ENCODE measurements at regions not wholly inside any gene's neighbourhood (a gene's known extent, or its start where the extent isn't known, plus 50 kb on each side); places are given as distances from the start of the nearest gene placed in this dataset.

DNA sequence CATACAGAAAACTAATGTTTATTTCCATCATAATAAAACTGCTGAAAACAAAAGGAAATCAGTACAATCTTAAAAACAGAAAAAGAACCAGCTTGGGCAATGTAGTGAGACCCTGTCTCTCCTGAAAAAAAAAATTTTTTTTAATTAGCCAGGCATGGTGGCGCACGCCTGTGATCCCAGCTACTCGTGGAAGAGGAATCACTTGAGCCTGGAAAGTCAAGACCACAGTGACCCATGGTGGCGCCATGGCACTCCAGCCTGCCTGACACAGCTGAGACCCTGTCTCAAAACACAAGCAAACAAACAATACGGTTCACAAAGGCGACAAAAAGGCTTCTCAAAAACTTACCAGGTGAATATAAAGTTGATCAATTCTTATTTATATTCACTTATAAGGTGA is 289.7 kb downstream of the BRD1 start:
- DNase-seq (ENCODE audit: insufficient read length, low spot score) (no peak), FAIRE-seq (no peak)
- no peak for TF ChIP-seq CTCF (IDR thresholded peaks at IDR 0.05; ENCODE audit: insufficient read depth, missing control alignments)

DNA sequence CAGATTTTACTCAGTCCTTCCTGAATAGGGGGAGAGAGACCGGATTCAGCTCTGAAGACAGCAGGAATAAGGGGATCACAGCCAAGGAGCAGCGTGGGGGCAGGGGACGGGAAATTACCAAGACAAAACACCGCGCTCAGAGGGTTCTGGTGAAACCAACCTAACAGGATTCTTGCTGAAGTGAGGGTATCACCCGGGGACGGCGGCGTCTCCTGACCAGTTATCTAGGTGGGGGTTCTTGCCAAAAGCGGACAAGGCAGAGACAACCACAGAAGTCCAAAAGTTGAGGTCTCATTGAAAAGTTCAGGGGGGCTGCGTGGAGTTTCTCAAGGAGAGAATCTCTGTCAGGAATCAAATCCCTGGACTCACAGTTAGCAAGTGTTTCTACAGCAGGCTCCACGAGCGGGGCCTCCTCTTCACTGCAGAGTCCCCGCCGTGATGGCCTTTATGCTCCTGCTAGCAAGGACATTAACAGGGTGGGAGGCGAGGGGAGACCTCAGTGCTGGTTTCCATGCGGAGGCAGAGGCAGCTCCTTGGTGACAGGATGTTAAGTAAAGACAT is 291.0 kb downstream of the BRD1 start:
- TF ChIP-seq CTCF (IDR thresholded peaks at IDR 0.05; ENCODE audit: insufficient read depth, missing control alignments): no peak
- FAIRE-seq (no peak), DNase-seq (ENCODE audit: insufficient read length, low spot score) (no peak)

GRCh38 chr22:49535527-49536125 is 292.0 kb downstream of the BRD1 start:
- FAIRE-seq (no peak), DNase-seq (ENCODE audit: insufficient read length, low spot score) (no peak)
- TF ChIP-seq CTCF (IDR thresholded peaks at IDR 0.05; ENCODE audit: insufficient read depth, missing control alignments): no peak

GRCh38 chr22:49535126-49535525 is 292.5 kb downstream of the BRD1 start:
- DNase-seq (ENCODE audit: insufficient read length, low spot score): no peak
- no peak for TF ChIP-seq CTCF (IDR thresholded peaks at IDR 0.05; ENCODE audit: insufficient read depth, missing control alignments)
- no peak for FAIRE-seq

DNA sequence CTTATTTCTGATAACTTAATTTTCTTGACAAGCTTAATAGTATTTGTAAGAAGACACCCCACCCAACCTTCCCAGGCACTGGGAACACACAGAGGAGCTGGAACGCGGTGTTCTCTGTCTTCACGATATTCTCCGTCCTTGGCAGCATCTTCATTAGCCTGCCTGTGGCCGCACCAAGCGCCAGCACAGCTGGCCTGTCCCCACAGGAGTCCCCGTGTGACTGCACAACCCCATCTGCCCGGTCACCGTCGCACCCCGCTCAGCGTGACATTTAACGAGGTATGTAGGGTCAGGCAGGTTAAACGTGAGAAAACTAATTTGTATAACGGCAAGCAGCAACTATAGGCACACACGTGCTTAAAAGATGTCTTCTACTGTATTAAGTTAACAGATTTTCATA is 293.3 kb downstream of the BRD1 start:
- no peak for FAIRE-seq
- DNase-seq (ENCODE audit: insufficient read length, low spot score): no peak
- TF ChIP-seq CTCF (IDR thresholded peaks at IDR 0.05; ENCODE audit: insufficient read depth, missing control alignments): no peak

DNA sequence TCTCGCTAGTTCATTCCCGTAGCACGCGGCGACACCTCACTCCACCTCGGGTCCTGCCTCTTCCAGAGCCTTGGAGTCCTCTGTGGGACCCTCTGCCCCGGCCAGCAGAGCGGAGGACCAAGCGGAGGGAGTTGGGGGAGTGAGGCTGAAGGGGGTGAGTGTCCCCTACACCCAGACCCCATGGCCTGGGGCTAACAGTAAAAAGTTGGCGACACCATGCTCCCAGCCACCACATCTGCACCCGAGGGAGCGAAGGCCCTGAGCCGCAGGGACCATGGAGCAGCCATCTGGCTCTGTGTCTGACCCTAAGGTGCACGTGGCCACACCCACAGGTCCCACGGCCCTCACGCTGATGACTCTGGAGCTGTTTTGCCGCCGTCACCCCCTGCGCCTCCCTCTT is 293.8 kb downstream of the BRD1 start:
- no peak for TF ChIP-seq CTCF (IDR thresholded peaks at IDR 0.05; ENCODE audit: insufficient read depth, missing control alignments)
- FAIRE-seq (no peak), DNase-seq (ENCODE audit: insufficient read length, low spot score) (no peak)

All from D721Med (cell line).